Right renal cortex interstitium (tissue), 3 donors: ENCODE measurements at regions not wholly inside any gene's neighbourhood (a gene's known extent, or its start where the extent isn't known, plus 50 kb on each side); places are given as distances from the start of the nearest gene placed in this dataset.
"Not testable (repeated sequence)": the region's sequence is repeated elsewhere in the genome, so short reads cannot be mapped to it uniquely, and the experiment has no call there.

Experiments
- DNase-seq, 3 donors: peaks; one replicate each; pipeline ENCODE4 v3.0.0-alpha.2; 2013; ENCODE audit warnings: low read depth in 3 of 3, low spot score in 2 of 3

GRCh38 chr6:141976994-141977393, 155.7 kb upstream of the GJE1 start:
- DNase-seq, result no peak

DNA sequence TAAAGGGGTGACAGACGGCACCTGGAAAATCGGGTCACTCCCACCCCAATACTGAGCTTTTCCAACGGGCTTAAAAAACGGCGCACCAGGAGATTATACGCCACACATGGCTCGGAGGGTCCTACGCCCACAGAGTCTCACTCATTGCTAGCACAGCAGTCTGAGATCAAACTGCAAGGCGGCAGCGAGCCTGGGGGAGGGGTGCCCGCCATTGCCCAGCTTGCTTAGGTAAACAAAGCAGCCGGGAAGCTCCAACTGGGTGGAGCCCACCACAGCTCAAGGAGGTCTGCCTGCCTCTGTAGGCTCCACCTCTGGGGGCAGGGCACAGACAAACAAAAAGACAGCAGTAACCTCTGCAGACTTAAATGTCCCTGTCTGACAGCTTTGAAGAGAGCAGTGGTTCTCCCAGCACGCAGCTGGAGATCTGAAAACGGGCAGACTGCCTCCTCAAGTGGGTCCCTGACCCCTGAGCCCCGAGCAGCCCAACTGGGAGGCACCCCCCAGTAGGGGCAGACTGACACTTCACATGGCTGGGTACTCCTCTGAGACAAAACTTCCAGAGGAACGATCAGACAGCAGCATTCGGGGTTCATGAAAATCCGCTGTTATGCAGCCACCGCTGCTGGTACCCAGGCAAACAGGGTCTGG, 162.8 kb upstream of the GJE1 start:
- not testable (repeated sequence) for DNase-seq

- no peak for DNase-seq
Observed at GRCh38 chr6:141969201-141969600, 163.5 kb upstream of the GJE1 start.

- no peak for DNase-seq
Observed at GRCh38 chr6:141968632-141969031, 164.1 kb upstream of the GJE1 start.

DNA sequence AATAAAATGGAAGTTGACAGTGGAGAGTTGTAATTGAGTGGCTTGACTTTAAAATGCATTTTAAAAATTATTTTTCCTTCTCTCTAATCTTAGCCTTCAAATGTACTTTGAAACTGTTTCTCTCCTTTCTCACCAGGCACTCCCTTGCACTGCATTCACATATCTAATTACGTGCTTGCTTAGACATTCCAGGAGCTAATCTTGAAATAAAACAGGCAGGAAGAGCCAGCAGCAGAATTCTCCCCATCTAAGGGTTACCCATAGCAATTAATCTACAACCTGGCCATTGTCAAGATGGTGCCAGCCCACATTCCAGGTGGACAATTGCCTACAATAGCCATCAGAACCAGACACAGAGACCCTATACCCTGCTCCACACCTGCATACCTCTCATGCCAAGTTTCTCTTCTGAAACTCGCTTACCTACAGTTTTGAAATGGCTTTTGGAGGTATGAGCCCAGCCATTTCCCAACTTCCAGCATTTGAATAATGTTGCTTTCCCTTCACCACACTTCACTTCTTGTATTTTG, 167.6 kb upstream of the GJE1 start:
- no peak for DNase-seq

DNA sequence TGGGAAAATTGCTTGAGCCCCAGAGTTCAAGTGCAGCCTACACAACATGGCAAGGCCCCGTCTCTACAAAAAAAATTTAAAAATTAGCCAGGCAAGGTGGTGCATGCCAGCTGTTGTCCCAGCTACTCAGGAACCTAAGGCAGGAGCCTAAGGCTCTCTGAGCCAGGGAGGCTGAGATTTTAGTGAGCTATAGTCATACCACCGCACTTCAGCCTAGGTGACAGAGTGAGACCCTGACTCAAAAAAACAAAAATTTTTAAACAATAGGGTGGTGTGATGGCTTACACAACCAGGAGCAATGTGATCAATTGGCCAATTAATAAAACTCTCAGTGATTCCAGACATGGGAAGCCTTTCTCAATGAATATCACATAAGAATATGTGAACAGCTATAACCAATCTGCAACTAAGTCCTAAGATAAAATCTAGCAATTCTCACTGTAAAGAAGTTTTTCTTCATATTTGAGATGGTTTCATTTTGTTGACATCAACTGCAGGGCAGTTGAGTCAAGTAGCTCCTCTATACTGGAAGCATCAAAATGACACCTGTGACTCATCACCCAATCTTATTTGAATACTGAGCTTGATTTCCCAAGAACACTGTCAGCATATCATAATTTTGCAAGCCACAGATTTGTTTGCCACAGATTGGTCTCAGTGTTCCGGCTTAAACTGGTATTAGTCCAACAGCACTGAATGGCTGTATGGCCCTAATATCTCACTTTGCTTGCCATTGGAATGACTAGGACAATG, 169.0 kb upstream of the GJE1 start:
- no peak for DNase-seq

DNA sequence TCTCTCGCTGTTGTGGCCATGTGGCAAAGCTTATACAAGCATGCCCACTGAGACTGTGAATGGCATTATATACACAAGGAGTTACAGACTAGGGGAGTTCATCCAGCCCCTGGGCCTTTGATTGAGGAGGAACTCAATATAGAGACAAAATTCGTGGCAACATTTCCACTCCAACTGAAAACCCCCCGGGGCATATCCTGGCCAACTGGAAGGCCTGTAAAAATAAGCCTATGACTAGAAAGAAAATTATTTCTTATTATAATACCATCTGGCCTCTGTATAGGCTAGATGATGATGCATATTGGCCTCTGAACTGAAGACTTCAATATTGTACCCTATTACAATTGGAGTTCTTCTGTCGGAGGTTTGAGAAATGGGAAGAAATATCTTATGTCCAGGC, 175.5 kb upstream of the GJE1 start:
- DNase-seq, result no peak

- DNase-seq, result no peak
Observed at GRCh38 chr6:141956868-141957267, 175.9 kb upstream of the GJE1 start.

GRCh38 chr6:141956046-141956761, 176.5 kb upstream of the GJE1 start:
- DNase-seq, result no peak

DNA sequence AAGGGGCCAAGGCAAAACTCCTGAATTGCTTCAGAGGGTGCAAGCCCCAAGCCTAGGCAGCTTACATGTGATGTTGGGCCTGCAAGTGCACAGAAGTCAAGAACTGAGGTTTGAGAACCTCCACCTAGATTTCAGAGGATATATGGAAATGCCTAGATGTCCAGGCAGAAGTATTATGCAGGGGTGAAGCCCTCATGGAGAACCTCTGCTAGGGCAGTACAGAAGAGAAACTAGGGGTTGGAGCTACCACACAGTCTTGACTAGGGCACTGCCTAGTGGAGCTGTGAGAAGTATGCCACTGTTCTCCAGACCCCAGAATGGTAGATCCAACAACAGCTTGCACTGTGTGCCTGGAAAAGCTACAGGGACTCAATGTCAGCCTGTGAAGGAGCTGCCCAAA, 179.7 kb upstream of the GJE1 start:
- no peak for DNase-seq

DNA sequence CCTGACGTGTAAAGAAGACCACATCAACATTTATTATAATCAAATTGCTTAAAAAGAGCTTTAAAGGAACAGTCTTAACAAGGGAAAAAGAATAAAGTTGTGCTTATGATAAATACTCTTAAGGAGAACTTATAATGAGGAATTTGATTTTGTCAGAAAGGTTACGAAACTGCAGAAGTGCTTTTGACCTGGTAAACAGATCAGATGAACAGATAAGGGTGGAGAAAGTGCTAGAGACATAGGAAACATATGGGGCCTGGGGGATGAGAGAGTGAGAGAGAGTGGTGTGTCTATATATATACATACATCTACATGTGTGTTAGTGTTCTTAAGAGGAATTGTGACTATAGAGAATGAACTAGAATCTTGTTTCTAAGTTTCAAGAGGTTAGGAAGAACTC, 186.2 kb upstream of the GJE1 start:
- no peak for DNase-seq

- DNase-seq, result no peak
Observed at GRCh38 chr6:141938664-141939063, 194.1 kb upstream of the GJE1 start.

GRCh38 chr6:141932685-141933084, 200.0 kb upstream of the GJE1 start:
- DNase-seq, result no peak

- DNase-seq, result not testable (repeated sequence)
Observed at GRCh38 chr6:141926200-141926900, 206.4 kb upstream of the GJE1 start.

- DNase-seq, result no peak
Observed at GRCh38 chr6:141925001-141925400, 207.7 kb upstream of the GJE1 start.

DNA sequence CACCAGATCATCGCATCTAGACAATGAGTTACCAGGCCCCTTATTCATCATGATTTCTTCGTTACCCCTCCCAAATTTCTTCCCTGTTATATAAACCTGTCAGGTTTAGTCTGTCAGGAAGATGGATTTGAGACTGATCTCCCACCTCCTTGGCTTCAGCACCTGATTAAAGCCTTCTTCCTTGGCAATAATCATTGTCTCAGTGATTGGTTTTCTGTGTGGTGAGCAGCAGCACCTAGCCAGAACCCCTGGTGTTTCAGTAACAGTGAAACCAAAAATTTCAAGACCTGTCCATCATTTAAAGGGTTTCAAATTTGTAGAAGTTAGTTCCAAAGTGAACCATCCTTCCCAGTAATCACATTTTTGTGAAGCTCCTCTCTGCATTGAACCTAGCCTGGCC, 209.8 kb upstream of the GJE1 start:
- no peak for DNase-seq

DNA sequence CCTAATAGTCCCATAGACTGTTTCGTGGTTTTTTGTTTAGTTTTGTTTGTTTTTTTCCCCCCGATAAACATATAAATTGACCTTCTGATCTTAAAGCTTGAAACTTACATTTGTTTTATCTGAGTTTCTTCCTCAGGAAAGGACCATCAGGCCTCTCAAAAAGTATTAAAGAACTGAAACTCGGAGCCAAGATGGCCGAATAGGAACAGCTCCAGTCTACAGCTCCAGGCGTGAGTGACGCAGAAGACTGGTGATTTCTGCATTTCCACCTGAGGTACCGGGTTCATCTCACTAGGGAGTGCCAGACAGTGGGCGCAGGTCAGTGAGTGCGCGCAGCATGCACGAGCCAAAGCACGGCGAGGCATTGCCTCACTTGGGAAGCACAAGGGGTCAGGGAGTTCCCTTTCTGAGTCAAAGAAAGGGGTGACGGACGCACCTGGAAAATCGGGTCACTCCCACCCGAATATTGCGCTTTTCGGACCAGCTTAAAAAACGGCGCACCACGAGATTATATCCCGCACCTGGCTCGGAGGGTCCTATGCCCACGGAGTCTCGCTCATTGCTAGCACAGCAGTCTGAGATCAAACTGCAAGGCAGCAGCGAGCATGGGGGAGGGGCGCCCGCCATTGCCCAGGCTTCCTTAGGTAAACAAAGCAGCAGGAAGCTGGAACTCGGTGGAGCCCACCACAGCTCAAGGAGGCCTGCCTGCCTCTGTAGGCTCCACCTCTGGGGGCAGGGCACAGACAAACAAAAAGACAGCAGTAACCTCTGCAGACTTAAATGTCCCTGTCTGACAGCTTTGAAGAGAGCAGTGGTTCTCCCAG, 215.8 kb upstream of the GJE1 start:
- DNase-seq, result not testable (repeated sequence)

DNA sequence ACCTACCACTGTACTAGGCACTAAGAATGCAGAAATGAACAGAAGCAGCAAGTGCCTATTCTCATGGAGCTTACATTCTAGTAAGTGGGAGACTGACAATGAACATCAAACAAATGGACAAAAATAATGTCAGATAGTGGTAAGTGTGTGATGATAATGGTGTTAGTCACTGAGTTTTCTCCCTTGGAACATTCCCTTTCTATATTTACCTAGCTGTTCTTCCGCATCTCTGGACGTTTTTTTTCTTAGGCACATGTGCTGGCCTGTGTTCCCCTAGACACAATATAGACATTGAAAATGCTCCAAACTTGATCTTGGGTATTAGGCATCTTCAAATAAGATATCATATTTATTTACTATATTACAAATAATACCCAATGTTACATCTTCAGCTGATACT, 218.1 kb upstream of the GJE1 start:
- no peak for DNase-seq

GRCh38 chr6:141906569-141907080, 226.1 kb upstream of the GJE1 start:
- no peak for DNase-seq

- no peak for DNase-seq
Observed at GRCh38 chr6:141890661-141891060, 242.1 kb upstream of the GJE1 start.
